GM18517 (cell line): ENCODE measurements at regions not wholly inside any gene's neighbourhood (a gene's known extent, or its start where the extent isn't known, plus 50 kb on each side); places are given as distances from the start of the nearest gene placed in this dataset.

ENCODE experiments used
- ATAC-seq: cut with Tn5 transposase; IDR thresholded peaks from one replicate; pipeline ENCODE4 v1.9.1; 2021; ENCODE audit warnings: mild to moderate bottlenecking, moderate library complexity; ENCODE audit not compliant: unreplicated experiment

DNA sequence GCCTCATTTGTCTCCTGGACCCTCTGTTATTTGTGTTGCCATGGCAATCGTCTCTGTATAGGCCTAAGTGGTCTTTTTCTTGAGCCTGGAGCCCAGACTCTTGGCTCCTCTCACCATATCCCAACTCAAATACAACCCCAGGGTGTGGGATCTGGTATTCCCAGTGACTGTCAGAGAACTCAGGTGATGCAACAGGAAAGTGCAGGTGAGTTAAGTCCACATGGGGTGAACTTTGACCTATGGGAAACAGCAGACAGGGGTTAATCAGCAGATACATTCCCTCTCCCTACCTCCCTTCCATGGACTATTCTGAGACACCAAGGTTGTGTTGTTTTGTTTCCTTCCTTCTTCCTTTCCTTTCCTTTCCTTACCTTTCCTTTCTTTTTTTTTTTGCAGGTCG is 130.9 kb upstream of the RPS6KA3 start:
- no peak for ATAC-seq

- ATAC-seq: no peak
Observed at GRCh38 chrX:20394451-20394850, 127.7 kb upstream of the RPS6KA3 start.

- no peak for ATAC-seq
Observed at GRCh38 chrX:20393944-20394343, 127.2 kb upstream of the RPS6KA3 start.

- ATAC-seq: no peak
Observed at GRCh38 chrX:20388594-20388993, 121.9 kb upstream of the RPS6KA3 start.

DNA sequence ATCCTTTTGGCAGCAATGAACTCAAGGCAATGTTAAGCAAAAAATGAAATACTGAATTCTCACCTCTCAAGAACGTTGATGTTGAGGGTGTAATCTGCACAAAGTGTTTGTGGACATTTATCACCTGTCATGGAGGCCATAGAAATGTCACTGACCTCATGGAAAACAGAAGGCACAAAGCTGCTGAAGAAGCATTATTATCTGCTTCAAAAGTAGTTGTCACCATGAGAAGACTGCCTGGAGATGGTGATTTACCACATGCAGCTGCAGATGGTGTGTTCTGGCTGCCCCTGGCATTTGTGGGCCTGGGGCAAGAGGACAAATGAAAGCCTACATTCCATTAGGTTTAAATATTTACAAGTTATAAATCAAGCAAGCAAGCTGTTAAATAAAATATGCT is 116.8 kb upstream of the RPS6KA3 start:
- no peak for ATAC-seq

- peak; percentile 58 for ATAC-seq
Observed at GRCh38 chrX:20382518-20383297, 116.0 kb upstream of the RPS6KA3 start.

DNA sequence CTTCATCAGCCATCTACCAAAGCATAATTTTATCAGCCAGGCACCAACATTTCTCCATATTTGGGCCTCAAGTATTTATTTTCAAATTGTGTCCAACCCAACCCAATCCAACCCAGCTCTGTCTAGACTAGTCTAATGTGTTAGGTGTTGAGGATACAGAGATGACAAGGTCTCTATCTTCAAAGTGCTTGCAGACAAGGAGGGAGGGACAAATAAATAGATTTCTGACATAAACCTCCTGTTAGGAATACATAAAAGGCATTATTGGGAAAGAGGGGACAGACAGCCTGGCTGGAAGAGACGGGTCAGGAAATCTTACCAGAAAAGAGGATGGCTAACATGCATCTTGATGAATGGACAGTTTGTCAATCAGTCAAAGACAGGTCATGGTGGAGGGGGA is 115.4 kb upstream of the RPS6KA3 start:
- ATAC-seq: no peak

DNA sequence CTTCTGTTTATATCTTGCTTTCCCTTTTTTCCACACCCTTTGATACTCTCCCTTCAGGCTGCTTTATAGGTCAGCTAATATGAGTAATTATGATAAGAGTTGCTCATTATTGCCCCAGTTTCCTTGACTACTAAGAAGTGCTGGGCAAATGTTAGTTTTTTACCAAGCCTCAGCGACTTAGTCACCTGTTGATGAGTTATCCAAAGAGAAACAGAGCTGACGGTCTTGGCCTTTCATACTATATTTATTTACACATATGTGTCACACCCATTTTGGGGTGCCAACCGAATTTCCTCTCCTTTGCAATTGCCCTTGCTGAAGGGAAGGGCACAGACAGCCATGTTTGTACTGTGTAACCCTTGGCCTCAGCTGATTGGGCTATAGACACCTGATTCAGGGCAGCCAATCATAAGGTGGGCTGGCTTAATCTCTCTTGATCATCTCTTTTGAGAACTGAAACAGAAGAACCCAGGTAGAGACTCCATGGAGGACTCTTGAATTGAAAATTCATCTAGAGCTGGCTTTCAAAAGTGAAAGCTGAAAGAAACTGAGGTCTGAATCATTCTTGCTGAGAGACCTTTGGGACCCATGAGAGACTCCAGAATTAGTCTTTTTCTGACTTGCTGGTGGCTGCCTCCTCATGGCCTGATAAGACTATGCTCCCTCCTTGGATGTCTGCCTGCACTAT is 111.7 kb upstream of the RPS6KA3 start:
- ATAC-seq: peak; percentile 67

DNA sequence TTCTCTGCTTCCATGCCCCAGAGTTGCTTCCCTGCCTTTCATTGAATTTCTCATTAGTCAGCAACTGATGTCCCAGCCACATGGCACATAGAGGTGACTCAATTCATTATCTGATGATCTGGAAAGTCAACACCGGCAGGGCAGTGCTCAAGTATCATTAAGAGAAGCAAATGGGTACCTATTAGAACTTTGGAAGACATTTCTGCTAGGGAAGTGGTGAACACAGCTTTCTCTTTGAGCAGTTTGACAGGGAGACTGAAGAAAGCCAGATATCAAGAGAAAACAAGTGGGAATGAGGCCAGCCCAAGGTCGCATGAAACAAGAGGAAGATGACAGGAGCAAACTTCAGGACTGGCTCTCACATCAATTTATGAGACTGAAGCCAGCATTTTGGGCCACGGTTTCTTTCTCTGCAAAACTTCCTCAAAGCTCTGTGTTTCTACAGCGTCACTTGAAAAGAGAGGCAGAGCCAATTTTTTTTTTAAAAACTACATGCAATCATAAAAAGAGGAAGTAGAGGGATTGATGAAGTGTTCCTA is 108.3 kb upstream of the RPS6KA3 start:
- no peak for ATAC-seq

GRCh38 chrX:20374450-20374849 is 107.7 kb upstream of the RPS6KA3 start:
- ATAC-seq: no peak

- ATAC-seq: no peak
Observed at GRCh38 chrX:20373063-20373462, 106.4 kb upstream of the RPS6KA3 start.

DNA sequence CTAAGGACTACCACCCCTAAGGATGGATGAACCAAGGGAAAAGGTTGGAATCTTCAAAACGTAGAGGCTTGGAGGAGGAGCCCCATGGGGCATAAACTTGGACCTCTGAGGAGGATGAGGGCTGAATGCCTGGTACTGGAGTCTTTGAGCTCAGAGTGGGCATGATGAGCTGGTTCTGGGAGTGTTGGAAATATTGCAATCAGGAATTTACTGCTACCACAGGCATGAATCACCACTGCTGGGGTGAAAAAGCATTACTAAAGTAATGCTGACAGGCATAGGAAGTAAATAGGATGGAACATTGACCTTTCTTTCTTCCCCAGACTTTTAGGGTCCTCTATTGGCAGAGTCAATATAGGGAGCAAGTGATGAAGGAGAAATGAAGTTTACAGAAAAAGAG is 105.8 kb upstream of the RPS6KA3 start:
- ATAC-seq: no peak

- no peak for ATAC-seq
Observed at GRCh38 chrX:20369468-20369867, 102.8 kb upstream of the RPS6KA3 start.

GRCh38 chrX:20364238-20364637 is 97.5 kb upstream of the RPS6KA3 start:
- no peak for ATAC-seq

GRCh38 chrX:20363275-20363674 is 96.6 kb upstream of the RPS6KA3 start:
- no peak for ATAC-seq

DNA sequence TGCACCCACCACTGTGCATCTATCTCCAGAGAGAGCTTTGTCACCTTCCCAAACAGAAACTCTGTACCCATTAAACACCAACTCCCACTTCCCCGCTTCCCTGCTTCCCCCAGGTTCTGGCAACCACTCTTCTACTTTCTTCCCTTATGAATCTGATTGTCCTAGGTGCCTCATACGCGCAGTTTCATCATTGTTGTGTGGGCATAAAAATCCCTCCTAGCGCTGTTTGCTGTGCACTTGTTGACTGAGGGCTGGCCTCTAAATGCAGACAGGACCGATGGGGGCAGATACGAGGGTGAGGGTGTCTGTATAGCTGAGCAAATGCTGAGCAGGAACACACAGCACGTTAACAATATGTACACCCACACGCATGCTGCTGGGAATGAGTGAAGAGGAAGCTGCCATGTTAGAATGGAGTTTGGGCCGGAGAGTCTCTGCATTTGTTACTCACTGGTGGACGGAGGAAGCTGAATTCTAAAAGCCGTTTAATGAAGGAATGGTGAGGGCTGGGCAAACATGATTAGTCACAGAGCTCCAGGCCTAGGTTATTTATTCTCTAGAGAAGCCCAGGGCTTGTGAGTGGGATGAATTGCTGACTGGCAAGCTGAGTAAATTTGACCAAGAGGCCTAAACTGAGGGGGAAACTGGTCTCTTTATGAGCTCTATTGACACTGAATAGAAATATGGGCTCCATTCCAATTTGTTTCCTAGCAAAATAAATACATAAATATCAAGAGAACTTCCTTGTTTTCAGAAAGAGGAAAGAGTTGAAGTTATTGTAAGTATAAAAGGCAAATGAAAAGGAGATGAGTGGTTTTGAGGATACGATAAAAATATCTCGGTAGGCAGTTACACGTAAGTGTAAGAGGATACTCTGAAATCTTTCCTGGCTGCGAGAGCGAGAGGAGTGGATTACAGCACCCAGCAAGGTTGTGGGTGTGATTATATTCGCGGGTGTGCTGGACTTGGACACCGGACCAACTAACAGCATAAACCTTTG is 95.9 kb upstream of the RPS6KA3 start:
- no peak for ATAC-seq

DNA sequence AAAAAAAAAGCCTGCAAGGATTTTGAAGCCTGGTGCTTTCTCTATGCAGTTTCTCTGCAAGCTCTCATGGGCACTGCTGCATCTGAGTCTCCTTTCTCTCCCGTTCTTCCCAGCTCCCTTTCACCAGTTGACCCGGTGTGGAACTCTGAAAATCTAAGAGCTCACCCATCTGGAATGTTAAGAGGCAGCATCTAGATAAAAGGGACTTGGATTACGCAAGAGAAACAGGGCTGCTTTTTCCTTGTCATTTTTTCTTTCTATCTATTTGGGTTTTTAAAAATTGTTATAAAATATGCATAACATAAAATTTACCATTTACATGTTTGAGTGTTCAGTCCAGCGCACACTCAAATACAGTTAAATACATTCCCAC is 95.2 kb upstream of the RPS6KA3 start:
- no peak for ATAC-seq

- no peak for ATAC-seq
Observed at GRCh38 chrX:20361081-20361889, 94.6 kb upstream of the RPS6KA3 start.

DNA sequence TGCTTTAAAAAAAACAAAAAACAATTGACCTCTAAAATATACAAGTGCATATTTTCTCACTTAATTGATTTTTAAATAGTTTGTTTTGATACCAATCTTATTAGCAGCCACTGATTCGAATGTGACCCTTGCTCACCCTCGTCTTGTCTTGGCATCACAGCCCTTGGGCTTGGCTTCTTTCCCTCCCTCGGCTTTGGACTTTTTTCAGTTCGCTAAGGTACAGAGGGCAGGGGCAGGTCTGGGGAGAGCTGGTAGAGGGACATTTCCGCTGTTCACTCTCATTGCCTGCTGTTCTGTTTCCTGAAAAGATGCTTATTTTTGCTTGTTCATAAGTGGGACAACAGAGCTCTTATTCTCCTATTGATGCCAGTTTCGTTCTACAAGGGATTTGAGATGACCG is 88.5 kb upstream of the RPS6KA3 start:
- ATAC-seq: no peak

DNA sequence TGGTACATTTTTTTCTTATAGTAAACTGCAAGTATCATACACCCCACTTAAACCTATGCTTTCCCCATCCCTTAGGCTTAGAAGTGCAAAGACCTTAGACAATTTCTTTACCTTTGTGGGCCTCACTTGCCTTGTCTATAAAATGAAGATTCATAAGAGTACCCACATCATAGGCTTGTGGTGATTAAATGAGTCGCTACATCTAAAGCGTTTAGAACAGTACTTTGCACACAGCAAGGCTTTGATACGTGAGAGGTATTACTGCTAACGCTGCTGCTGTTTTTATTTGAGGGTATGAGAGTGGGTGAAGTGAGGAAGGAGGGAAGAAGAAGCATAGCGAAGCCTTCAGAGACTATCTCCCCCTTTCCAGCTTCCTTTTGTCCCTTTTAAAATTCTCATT is 87.8 kb upstream of the RPS6KA3 start:
- ATAC-seq: no peak
